ENCODE measurements at regions not wholly inside any gene's neighbourhood (a gene's known extent, or its start where the extent isn't known, plus 50 kb on each side); places are given as distances from the start of the nearest gene placed in this dataset.

- ATAC-seq (no peak), DNase-seq (no peak)
- no peaks in the 10 kb centered on the region for H3K4me1 ChIP-seq (ENCODE audit: low read depth)
- no peaks in the 10 kb centered on the region for H3K36me3 ChIP-seq (ENCODE audit: low read depth)
- peaks cover 4% of the 10 kb centered on the region for H3K9me3 ChIP-seq
- no peak overlapping the region for H3K4me3 ChIP-seq
- TF ChIP-seq CTCF (IDR thresholded peaks at IDR 0.05): no peak
- intact Hi-C loops (cut with DNase I, micrococcal nuclease): no loop called here
Observed at GRCh38 chr20:48153103-48153502, 367.8 kb upstream of the SULF2 start.

GRCh38 chr20:48150568-48150967, 365.3 kb upstream of the SULF2 start:
- Histone ChIP-seq H3K36me3 (ENCODE audit: low read depth) (no peaks in the 10 kb centered on the region), H3K4me3 (no peak overlapping the region), H3K9me3 (no peaks in the 10 kb centered on the region), H3K4me1 (ENCODE audit: low read depth) (no peaks in the 10 kb centered on the region)
- intact Hi-C loops (cut with DNase I, micrococcal nuclease): no loop called here
- ATAC-seq: no peak
- no peak for DNase-seq
- no peak for TF ChIP-seq CTCF (IDR thresholded peaks at IDR 0.05)

- Histone ChIP-seq H3K4me3 (no peak overlapping the region), H3K4me1 (ENCODE audit: low read depth) (no peaks in the 10 kb centered on the region), H3K36me3 (ENCODE audit: low read depth) (no peaks in the 10 kb centered on the region), H3K9me3 (no peaks in the 10 kb centered on the region)
- ATAC-seq (no peak), DNase-seq (no peak)
- intact Hi-C loops (cut with DNase I, micrococcal nuclease): no loop called here
- TF ChIP-seq CTCF (IDR thresholded peaks at IDR 0.05): no peak
Observed at GRCh38 chr20:48149902-48150301, 364.6 kb upstream of the SULF2 start.

- Histone ChIP-seq H3K4me1 (ENCODE audit: low read depth) (no peaks in the 10 kb centered on the region), H3K36me3 (ENCODE audit: low read depth) (no peaks in the 10 kb centered on the region), H3K4me3 (no peak overlapping the region), H3K9me3 (no peaks in the 10 kb centered on the region)
- ATAC-seq (no peak), DNase-seq (no peak)
- intact Hi-C loops (cut with DNase I, micrococcal nuclease): no loop called here
- TF ChIP-seq CTCF (IDR thresholded peaks at IDR 0.05): no peak
Observed at GRCh38 chr20:48148916-48149672, 363.8 kb upstream of the SULF2 start.

- no peak for TF ChIP-seq CTCF (IDR thresholded peaks at IDR 0.05)
- Histone ChIP-seq H3K36me3 (ENCODE audit: low read depth) (no peaks in the 10 kb centered on the region), H3K4me1 (ENCODE audit: low read depth) (no peaks in the 10 kb centered on the region), H3K9me3 (no peaks in the 10 kb centered on the region), H3K4me3 (no peak overlapping the region)
- intact Hi-C loops (cut with DNase I, micrococcal nuclease): no loop called here
- DNase-seq (no peak), ATAC-seq (no peak)
Observed at GRCh38 chr20:48148020-48148419, 362.7 kb upstream of the SULF2 start.

- DNase-seq (no peak), ATAC-seq (no peak)
- TF ChIP-seq CTCF (IDR thresholded peaks at IDR 0.05): no peak
- H3K4me1 ChIP-seq (ENCODE audit: low read depth): no peaks in the 10 kb centered on the region
- no peaks in the 10 kb centered on the region for H3K36me3 ChIP-seq (ENCODE audit: low read depth)
- intact Hi-C loops (cut with DNase I, micrococcal nuclease): no loop called here
- H3K9me3 ChIP-seq: no peaks in the 10 kb centered on the region
- H3K4me3 ChIP-seq: no peak overlapping the region
Observed at GRCh38 chr20:48147311-48147710, 362.0 kb upstream of the SULF2 start.
